K562 (cell line): ENCODE measurements at regions not wholly inside any gene's neighbourhood (a gene's known extent, or its start where the extent isn't known, plus 50 kb on each side); places are given as distances from the start of the nearest gene placed in this dataset.

Experiments used
- ATAC-seq: fragments of 200-7000 bp; cut with Tn5 transposase; 3 replicates; pipeline ENCODE4 v1.9.1; 2020; ENCODE audit warnings: moderate library complexity
- BruUV-seq: library from RNA; stranded (reverse); fragments of 400-500 nt; replicated peaks from 2 replicates; lab custom pipeline; 2021; lab: Mats Ljungman, UMichigan
- CTCF ChIA-PET: fragments of 300-600 bp; formaldehyde crosslinking; extraction: SDS; loops from one replicate; lab custom pipeline; 2021; ENCODE audit warnings: low intra/inter-chr PET ratio; lab: Yijun Ruan, JAX
- POLR2A ChIA-PET: fragments of 300-600, 350-650 bp; sonication (Branson Sonifier 250); formaldehyde crosslinking; extraction: SDS; loops from one replicate; lab custom pipeline; 2021; ENCODE audit warnings: antibody characterized with exemption, inconsistent platforms; lab: Yijun Ruan, JAX
- DNase-seq, 4 experiments: peaks; one replicate each; pipeline versions ENCODE4 v3.0.0 to v3.0.0-alpha.2; 2011 to 2018; ENCODE audit warnings: low spot score in 3 of 4, mixed read lengths in 3 of 4; ENCODE audit errors: extremely low read depth in 1 of 4
- FAIRE-seq: peaks from 2 replicates; lab custom pipeline; 2011; peaks lifted over from hg19 to GRCh38; lab: Jason Lieb, UNC
- H2AFZ ChIP-seq: 2 replicates; pipeline ENCODE4 v1.6.0; 2011; ENCODE audit warnings: low read depth, low read length, control low read depth, inconsistent platforms
- H3K27ac ChIP-seq: fragments of 200-600 bp; 3 replicates; pipeline ENCODE4 v1.8.0; 2011; ENCODE audit warnings: low read depth, mild to moderate bottlenecking, control low read depth, inconsistent platforms, low read length, moderate library complexity, mixed read lengths; ENCODE audit errors: extremely low read depth
- H3K27me3 ChIP-seq, 2 experiments: fragments of 300-600 bp in 1 of 2; 2 replicates in 1 of 2; 3 replicates in 1 of 2; pipeline versions ENCODE4 v1.6.0 to v1.8.0; 2011; ENCODE audit warnings: inconsistent platforms in 2 of 2, low read length in 2 of 2, mild to moderate bottlenecking in 1 of 2, mixed read lengths in 1 of 2, moderate library complexity in 1 of 2; ENCODE audit not compliant: control insufficient read depth in 2 of 2, insufficient read depth in 2 of 2
- H3K36me3 ChIP-seq: fragments of 300-600 bp; 3 replicates; pipeline ENCODE4 v1.8.0; 2011; ENCODE audit warnings: mild to moderate bottlenecking, low read length, inconsistent platforms; ENCODE audit not compliant: control insufficient read depth, insufficient read depth
- H3K4me1 ChIP-seq, 2 experiments: fragments of 200-600 bp in 1 of 2; replicated peaks in 1 of 2; 2 replicates in 1 of 2; 3 replicates in 1 of 2; pipeline versions ENCODE4 v1.5.1 to v1.8.0; 2011; ENCODE audit warnings: inconsistent platforms in 2 of 2, low read length in 2 of 2, mild to moderate bottlenecking in 1 of 2, mixed read lengths in 1 of 2, moderate library complexity in 1 of 2; ENCODE audit not compliant: control insufficient read depth in 2 of 2, insufficient read depth in 2 of 2
- H3K4me2 ChIP-seq: 2 replicates; pipeline ENCODE4 v1.6.1; 2011; ENCODE audit warnings: low read length, control low read depth, inconsistent platforms, mixed read lengths; ENCODE audit not compliant: insufficient read depth
- H3K4me3 ChIP-seq: fragments of 200-600 bp; sonication (generic), shearing (Covaris generic); 2 replicates; pipeline ENCODE4 v1.5.1; 2016; ENCODE audit warnings: control low read depth, inconsistent platforms
- H3K79me2 ChIP-seq: fragments of 200-600 bp; 3 replicates; pipeline ENCODE4 v1.8.0; 2011; ENCODE audit warnings: low read length, inconsistent platforms; ENCODE audit not compliant: control insufficient read depth, insufficient read depth
- H3K9ac ChIP-seq, 2 experiments: 2 replicates each; pipeline versions ENCODE4 v1.6.0 to v1.6.1; 2011; ENCODE audit warnings: low read depth in 2 of 2, low read length in 2 of 2, control low read depth in 1 of 2, inconsistent platforms in 1 of 2, mild to moderate bottlenecking in 1 of 2, mixed read lengths in 1 of 2; ENCODE audit not compliant: insufficient read depth in 1 of 2
- H3K9me1 ChIP-seq: one replicate; pipeline ENCODE4 v1.6.0; 2011; ENCODE audit warnings: inconsistent platforms, mild to moderate bottlenecking, low read length, moderate library complexity; ENCODE audit not compliant: control insufficient read depth, insufficient read depth
- H3K9me3 ChIP-seq: replicated peaks from 2 replicates; pipeline ENCODE4 v1.5.1; 2011; ENCODE audit warnings: low read depth, low read length, inconsistent platforms; ENCODE audit not compliant: control insufficient read depth, insufficient read depth
- H4K20me1 ChIP-seq: replicated peaks from 2 replicates; pipeline ENCODE4 v1.6.1; 2011; ENCODE audit warnings: low read length, inconsistent platforms, mixed read lengths; ENCODE audit not compliant: control insufficient read depth, insufficient read depth
- CHD4 ChIP-seq: fragments of 200-600 bp; sonication (generic); IDR thresholded peaks from 3 replicates; pipeline ENCODE4 v1.6.1; 2012; ENCODE audit warnings: low read depth, mild to moderate bottlenecking, mixed read lengths, low read length, inconsistent platforms; ENCODE audit not compliant: insufficient read depth, insufficient replicate concordance, poor library complexity, severe bottlenecking
- DACH1 ChIP-seq: fragments of 450-650 bp; IDR thresholded peaks from 2 replicates; pipeline ENCODE4 v1.6.1; 2018; ENCODE audit not compliant: partially characterized antibody
- FOXK1 ChIP-seq: sonication (generic); formaldehyde crosslinking; IDR thresholded peaks from 2 replicates; pipeline ENCODE4 v1.8.0; 2022; ENCODE audit warnings: missing genetic modification reagents, mild to moderate bottlenecking, borderline replicate concordance
- MED1 ChIP-seq: sonication (generic); formaldehyde crosslinking; IDR thresholded peaks from 2 replicates; pipeline ENCODE4 v1.8.1; 2023; ENCODE audit warnings: missing genetic modification reagents, borderline replicate concordance
- PPARD ChIP-seq: fragments of 250-450 bp; sonication (Bioruptor Pico); IDR thresholded peaks from 2 replicates; pipeline ENCODE4 v1.8.0; 2022; ENCODE audit warnings: inconsistent platforms, mild to moderate bottlenecking, moderate library complexity
- PTBP1 ChIP-seq: fragments of 200-400 bp; formaldehyde crosslinking; IDR thresholded peaks from 2 replicates; pipeline ENCODE4 v1.6.1; 2017; ENCODE audit warnings: low read depth, low read length
- SFPQ ChIP-seq: fragments of 200-400 bp; formaldehyde crosslinking; IDR thresholded peaks from 2 replicates; pipeline ENCODE4 v1.6.1; 2017; ENCODE audit warnings: mild to moderate bottlenecking, low read depth, low read length, moderate library complexity
- TCFL5 ChIP-seq: fragments of 250-450 bp; sonication (Bioruptor Pico); conservative IDR thresholded peaks from 2 replicates; pipeline ENCODE4 v1.6.1; 2021; ENCODE audit warnings: mild to moderate bottlenecking, moderate library complexity, matching md5 sums
- WGBS: fragments of 100-300 bp; shearing (Covaris generic); methylation state at CpG from one replicate; pipeline ENCODE4 v1.1.6; 2016; ENCODE audit warnings: low coverage, mixed read lengths; ENCODE audit not compliant: insufficient coverage; ENCODE audit errors: missing lambda C conversion rate; 5-methylcytosine and 5-hydroxymethylcytosine counted together
- in situ Hi-C: fragments of 300-500 bp; cut with MboI; formaldehyde crosslinking; loops from 4 replicates; pipeline ENCODE4 v1.15.0; 2018; ENCODE audit warnings: inconsistent platforms, mixed read lengths
- intact Hi-C: fragments of 100-400 bp; cut with micrococcal nuclease; formaldehyde crosslinking; loops from 2 replicates; pipeline ENCODE4 v1.14.2; 2022
- TF ChIP-seq, protein P1 (sequence below): fragments of 450-650 bp; formaldehyde crosslinking; conservative IDR thresholded peaks from 2 replicates; pipeline ENCODE4 v1.4.0; 2022; ENCODE audit warnings: mild to moderate bottlenecking, missing genetic modification characterization

DNA sequence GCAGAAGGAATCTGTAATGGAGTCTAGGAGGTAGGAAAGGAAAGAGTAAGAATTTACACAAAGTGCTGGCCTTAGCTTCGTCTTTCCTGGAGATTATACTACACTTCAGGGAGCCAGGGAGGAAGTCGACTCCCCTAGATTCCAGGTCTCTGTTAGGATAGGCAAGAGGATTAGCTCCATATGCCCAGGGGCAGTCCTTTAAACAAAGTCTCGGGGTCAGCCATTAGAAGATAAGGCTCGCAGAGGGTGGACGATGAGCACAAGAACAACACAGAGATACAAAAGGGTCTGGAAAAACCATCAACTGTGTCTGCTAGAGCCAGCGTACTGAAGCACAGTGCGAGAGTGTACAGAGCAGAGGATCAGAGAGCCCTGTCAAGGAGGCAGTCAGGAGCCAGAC, 344.7 kb upstream of the TNC start:
- in situ Hi-C loops, result no loop called here
- H3K36me3 ChIP-seq, result no peaks in the 10 kb centered on the region
- ChIA-PET CTCF (no interaction called here), POLR2A (interaction anchor here (0.6 kb wide), 1 partner anchor 50 kb away, joined by 3 read pairs; no protein-coding TSS in a partner anchor)
- ATAC-seq (no peak), DNase-seq (no peak), FAIRE-seq (no peak)
- no peak overlapping the region for H3K9ac ChIP-seq
- H2AFZ ChIP-seq, result no peak overlapping the region
- no peaks in the 10 kb centered on the region for H3K9me1 ChIP-seq
- no peak overlapping the region for H3K27ac ChIP-seq
- WGBS, result 0% methylated on average over 7 of the region's 7 CpGs
- H3K4me2 ChIP-seq, result no peak overlapping the region
- TF ChIP-seq CHD4 (no peak), MED1 (CRISPR knock-in tag) (no peak), PPARD (CRISPR knock-in tag) (no peak), PTBP1 (no peak), DACH1 (no peak), SFPQ (no peak), FOXK1 (CRISPR knock-in tag) (no peak), TCFL5 (CRISPR knock-in tag) (no peak)
- TF ChIP-seq, protein P1, sequence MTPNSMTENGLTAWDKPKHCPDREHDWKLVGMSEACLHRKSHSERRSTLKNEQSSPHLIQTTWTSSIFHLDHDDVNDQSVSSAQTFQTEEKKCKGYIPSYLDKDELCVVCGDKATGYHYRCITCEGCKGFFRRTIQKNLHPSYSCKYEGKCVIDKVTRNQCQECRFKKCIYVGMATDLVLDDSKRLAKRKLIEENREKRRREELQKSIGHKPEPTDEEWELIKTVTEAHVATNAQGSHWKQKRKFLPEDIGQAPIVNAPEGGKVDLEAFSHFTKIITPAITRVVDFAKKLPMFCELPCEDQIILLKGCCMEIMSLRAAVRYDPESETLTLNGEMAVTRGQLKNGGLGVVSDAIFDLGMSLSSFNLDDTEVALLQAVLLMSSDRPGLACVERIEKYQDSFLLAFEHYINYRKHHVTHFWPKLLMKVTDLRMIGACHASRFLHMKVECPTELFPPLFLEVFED (CRISPR knock-in tag), result no peak
- no peaks in the 10 kb centered on the region for H4K20me1 ChIP-seq
- H3K4me3 ChIP-seq, result no peak overlapping the region
- no peaks in the 10 kb centered on the region for H3K4me1 ChIP-seq
- no TSS peak for BruUV-seq
- no peaks in the 10 kb centered on the region; the same call in 1 of the 2 replicates for H3K9me3 ChIP-seq
- no peaks in the 10 kb centered on the region for H3K27me3 ChIP-seq
- H3K79me2 ChIP-seq, result no peaks in the 10 kb centered on the region
- intact Hi-C loops, result no loop called here
